B cell (primary cell): ENCODE measurements at regions not wholly inside any gene's neighbourhood (a gene's known extent, or its start where the extent isn't known, plus 50 kb on each side); places are given as distances from the start of the nearest gene placed in this dataset.

Experiments used
- ATAC-seq: fragments of 200-7000 bp; cut with Tn5 transposase; one replicate; pipeline ENCODE4 v1.10.0; 2021; ENCODE audit warnings: low read depth, mild to moderate bottlenecking, moderate number of reproducible peaks, moderate library complexity
- CTCF ChIA-PET: fragments of 350-600 bp; sonication (Branson Sonifier 250); formaldehyde crosslinking; loops from one replicate; lab custom pipeline; 2021; ENCODE audit warnings: antibody characterized with exemption, inconsistent platforms; lab: Charles Lee
- POLR2A ChIA-PET: fragments of 350-600 bp; sonication (Branson Sonifier 250); formaldehyde crosslinking; loops from one replicate; lab custom pipeline; 2021; ENCODE audit warnings: antibody characterized with exemption; lab: Charles Lee
- DNase-seq: peaks from one replicate; pipeline ENCODE4 v3.0.0; 2013
- H2AFZ ChIP-seq: 2 replicates; pipeline ENCODE4 v1.6.1; 2012; ENCODE audit warnings: mild to moderate bottlenecking, low read depth, low read length; ENCODE audit not compliant: insufficient read depth, poor library complexity, severe bottlenecking
- H3K27ac ChIP-seq, 2 donors: 1 replicate in 1 of 2; 2 replicates in 1 of 2; pipeline ENCODE4 v1.5.1; 2012 to 2013; ENCODE audit warnings: low read length in 2 of 2, mild to moderate bottlenecking in 2 of 2, moderate library complexity in 1 of 2
- H3K27me3 ChIP-seq, 4 experiments: fragments of 200-600 bp in 1 of 4; sonication (generic) in 1 of 4; replicated peaks in 1 of 4; 1 replicate in 2 of 4; 2 replicates in 2 of 4; pipeline versions ENCODE4 v1.6.1 to v1.7.0; 2013 to 2016; ENCODE audit warnings: low read length in 3 of 4, mild to moderate bottlenecking in 2 of 4, mixed read lengths in 1 of 4, moderate library complexity in 1 of 4; ENCODE audit not compliant: insufficient read depth in 4 of 4, control insufficient read depth in 3 of 4; ENCODE audit errors: control extremely low read depth in 1 of 4
- H3K36me3 ChIP-seq, 2 experiments: replicated peaks in 1 of 2; 1 replicate in 1 of 2; 2 replicates in 1 of 2; pipeline versions ENCODE4 v1.6.1 to v1.7.1; 2013; ENCODE audit warnings: low read length in 1 of 2; ENCODE audit not compliant: insufficient read depth in 2 of 2, control insufficient read depth in 1 of 2; ENCODE audit errors: control extremely low read depth in 1 of 2, extremely low read depth in 1 of 2
- H3K4me1 ChIP-seq, 2 donors: fragments of 200-600 bp in 1 of 2; sonication (generic) in 1 of 2; 1 replicate in 1 of 2; 2 replicates in 1 of 2; pipeline versions ENCODE4 v1.5.1 to v1.6.1; 2013 to 2017; ENCODE audit warnings: low read length in 2 of 2; ENCODE audit not compliant: control insufficient read depth in 2 of 2, insufficient read depth in 2 of 2
- H3K4me2 ChIP-seq: replicated peaks from 2 replicates; pipeline ENCODE3; 2012; ENCODE audit warnings: mild to moderate bottlenecking, low read depth, low read length; ENCODE audit not compliant: poor library complexity, severe bottlenecking
- H3K4me3 ChIP-seq, 5 experiments: fragments of 200-600 bp in 1 of 5; sonication (generic) in 1 of 5; 1 replicate in 3 of 5; 2 replicates in 2 of 5; pipeline versions ENCODE4 v1.5.1 to v1.7.0; 2011 to 2016; ENCODE audit warnings: low read length in 4 of 5, mild to moderate bottlenecking in 4 of 5, low read depth in 2 of 5, control low read depth in 1 of 5, moderate library complexity in 1 of 5; ENCODE audit not compliant: insufficient read depth in 1 of 5; ENCODE audit errors: control extremely low read depth in 1 of 5, extremely low read depth in 1 of 5
- H3K79me2 ChIP-seq: fragments of 200-600 bp; sonication (generic); one replicate; pipeline ENCODE4 v1.6.0; 2016; ENCODE audit warnings: low read length; ENCODE audit not compliant: control insufficient read depth, insufficient read depth
- H3K9ac ChIP-seq: fragments of 200-600 bp; sonication (generic); 2 replicates; pipeline ENCODE4 v1.6.1; 2017; ENCODE audit warnings: mild to moderate bottlenecking, low read length, moderate library complexity
- H3K9me3 ChIP-seq, 3 donors: one replicate each; pipeline versions ENCODE4 v1.6.1 to v1.7.1; 2013; ENCODE audit warnings: low read length in 2 of 3; ENCODE audit not compliant: control insufficient read depth in 2 of 3, insufficient read depth in 1 of 3; ENCODE audit errors: control extremely low read depth in 1 of 3
- H4K20me1 ChIP-seq: 2 replicates; pipeline ENCODE4 v1.6.0; 2012; ENCODE audit warnings: mild to moderate bottlenecking, low read length; ENCODE audit not compliant: insufficient read depth, control insufficient read depth, poor library complexity, severe bottlenecking
- H3K27ac Mint-ChIP-seq: one replicate; pipeline ENCODE4 v1.8.0; 2021; ENCODE audit warnings: mixed read lengths
- H3K27me3 Mint-ChIP-seq: one replicate; pipeline ENCODE4 v1.8.0; 2021; ENCODE audit warnings: mixed read lengths
- H3K4me1 Mint-ChIP-seq: one replicate; pipeline ENCODE4 v1.8.0; 2021; ENCODE audit warnings: mixed read lengths
- H3K4me3 Mint-ChIP-seq: one replicate; pipeline ENCODE4 v1.8.0; 2021; ENCODE audit warnings: mixed read lengths
- H3K9me3 Mint-ChIP-seq: one replicate; pipeline ENCODE4 v1.8.0; 2022; ENCODE audit warnings: mixed read lengths; ENCODE audit not compliant: insufficient read depth
- EZH2 ChIP-seq: IDR thresholded peaks from 2 replicates; pipeline ENCODE4 v1.6.1; 2012; ENCODE audit warnings: borderline replicate concordance, low read depth, mild to moderate bottlenecking, moderate library complexity, low read length; ENCODE audit not compliant: insufficient read depth, poor library complexity, severe bottlenecking
- WGBS: methylation state at CpG from one replicate; pipeline ENCODE4 v1.1.5; 2013; ENCODE audit warnings: missing lambda C conversion rate; ENCODE audit not compliant: insufficient coverage; 5-methylcytosine and 5-hydroxymethylcytosine counted together
- intact Hi-C: fragments of 100-400 bp; cut with micrococcal nuclease; formaldehyde crosslinking; loops from one replicate; pipeline ENCODE4 v1.10.0; 2022
- TF ChIP-seq, protein P1 (sequence below): fragments of 200-600 bp; IDR thresholded peaks from one replicate; pipeline ENCODE4 v1.8.0; 2022; ENCODE audit warnings: antibody characterized with exemption, mild to moderate bottlenecking

DNA sequence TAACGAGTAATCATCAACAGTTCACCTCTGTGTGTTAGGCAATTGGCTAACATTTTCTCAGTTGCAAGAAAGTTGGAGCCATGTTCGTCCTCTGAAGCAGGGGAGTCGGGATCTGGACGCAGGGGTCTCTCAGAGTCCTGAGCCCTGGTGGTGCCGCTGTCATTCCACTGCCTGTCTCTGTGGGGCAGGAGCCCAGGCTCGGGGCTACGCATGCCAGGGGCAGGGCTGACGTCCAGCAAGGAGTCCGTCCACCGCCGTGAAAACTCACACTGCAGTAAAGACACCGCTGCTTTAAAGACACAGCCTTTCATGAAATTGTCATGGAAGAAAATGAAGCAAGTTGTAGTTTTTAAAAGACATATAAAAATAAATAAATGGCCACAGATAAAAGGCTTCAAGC is 571.1 kb upstream of the SOX11 start:
- Histone ChIP-seq H3K79me2 (no peaks in the 10 kb centered on the region), H4K20me1 (no peaks in the 10 kb centered on the region), H3K9ac (no peak overlapping the region), H2AFZ (no peak overlapping the region), H3K9me3 (peaks cover 0 to 2% (median 0%) of the 10 kb centered on the region in 3 donors), H3K4me2 (no peak overlapping the region), H3K27ac (no peak overlapping the region), H3K36me3 (no peaks in the 10 kb centered on the region), H3K4me3 (no peak overlapping the region), H3K4me1 (no peaks in the 10 kb centered on the region), H3K27me3 (no peaks in the 10 kb centered on the region)
- Mint-ChIP-seq H3K27ac (no peak overlapping the region), H3K27me3 (no peaks in the 10 kb centered on the region), H3K4me3 (no peak overlapping the region), H3K4me1 (no peaks in the 10 kb centered on the region), H3K9me3 (peaks cover 3% of the 10 kb centered on the region)
- ChIA-PET POLR2A (no interaction called here), CTCF (no interaction called here)
- intact Hi-C loops, result no loop called here
- no peak for ATAC-seq
- no peak for DNase-seq
- TF ChIP-seq, protein P1, sequence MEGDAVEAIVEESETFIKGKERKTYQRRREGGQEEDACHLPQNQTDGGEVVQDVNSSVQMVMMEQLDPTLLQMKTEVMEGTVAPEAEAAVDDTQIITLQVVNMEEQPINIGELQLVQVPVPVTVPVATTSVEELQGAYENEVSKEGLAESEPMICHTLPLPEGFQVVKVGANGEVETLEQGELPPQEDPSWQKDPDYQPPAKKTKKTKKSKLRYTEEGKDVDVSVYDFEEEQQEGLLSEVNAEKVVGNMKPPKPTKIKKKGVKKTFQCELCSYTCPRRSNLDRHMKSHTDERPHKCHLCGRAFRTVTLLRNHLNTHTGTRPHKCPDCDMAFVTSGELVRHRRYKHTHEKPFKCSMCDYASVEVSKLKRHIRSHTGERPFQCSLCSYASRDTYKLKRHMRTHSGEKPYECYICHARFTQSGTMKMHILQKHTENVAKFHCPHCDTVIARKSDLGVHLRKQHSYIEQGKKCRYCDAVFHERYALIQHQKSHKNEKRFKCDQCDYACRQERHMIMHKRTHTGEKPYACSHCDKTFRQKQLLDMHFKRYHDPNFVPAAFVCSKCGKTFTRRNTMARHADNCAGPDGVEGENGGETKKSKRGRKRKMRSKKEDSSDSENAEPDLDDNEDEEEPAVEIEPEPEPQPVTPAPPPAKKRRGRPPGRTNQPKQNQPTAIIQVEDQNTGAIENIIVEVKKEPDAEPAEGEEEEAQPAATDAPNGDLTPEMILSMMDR, result no peak
- no peak for TF ChIP-seq EZH2
- 81% methylated on average over 7 of the region's 12 CpGs for WGBS

DNA sequence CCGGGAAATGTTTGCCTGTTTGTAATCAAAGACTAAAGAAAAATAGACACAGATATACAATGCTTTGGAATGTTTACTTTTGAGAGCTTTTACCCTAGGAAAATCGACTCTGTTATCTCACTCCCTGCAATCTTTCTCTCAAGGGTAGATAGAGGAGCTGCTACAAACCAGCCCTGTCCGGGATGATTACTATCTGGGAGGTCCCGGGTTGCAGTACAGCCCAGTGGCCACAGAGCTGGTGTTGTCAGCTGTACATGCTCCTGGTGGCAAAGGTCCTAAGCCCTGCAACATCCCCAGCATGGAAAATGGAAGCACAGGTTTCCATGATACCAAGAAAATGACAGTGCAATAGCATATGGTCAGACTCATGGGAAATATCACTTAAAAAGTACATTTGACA is 570.5 kb upstream of the SOX11 start:
- POLR2A ChIA-PET, result no interaction called here
- Histone ChIP-seq H4K20me1 (no peaks in the 10 kb centered on the region), H3K9ac (no peak overlapping the region), H3K27ac (no peak overlapping the region), H2AFZ (no peak overlapping the region), H3K36me3 (no peaks in the 10 kb centered on the region), H3K79me2 (no peaks in the 10 kb centered on the region), H3K4me3 (no peak overlapping the region), H3K4me2 (no peak overlapping the region), H3K27me3 (no peaks in the 10 kb centered on the region), H3K4me1 (no peaks in the 10 kb centered on the region), H3K9me3 (peaks cover 0 to 2% (median 0%) of the 10 kb centered on the region in 3 donors)
- intact Hi-C loops, result no loop called here
- TF ChIP-seq EZH2, result no peak
- TF ChIP-seq, protein P1, result no peak
- no peaks in the 10 kb centered on the region for H3K27me3 Mint-ChIP-seq
- peaks cover 3% of the 10 kb centered on the region for H3K9me3 Mint-ChIP-seq
- CTCF ChIA-PET, result no interaction called here
- 29% methylated on average over 2 of the region's 4 CpGs for WGBS
- H3K27ac Mint-ChIP-seq, result no peak overlapping the region
- no peak for DNase-seq
- no peaks in the 10 kb centered on the region for H3K4me1 Mint-ChIP-seq
- H3K4me3 Mint-ChIP-seq, result no peak overlapping the region
- no peak for ATAC-seq
